Upper lobe of right lung (tissue), 1 donor: ENCODE measurements at regions not wholly inside any gene's neighbourhood (a gene's known extent, or its start where the extent isn't known, plus 50 kb on each side); places are given as distances from the start of the nearest gene placed in this dataset.

Experiments
- ATAC-seq: fragments of 200-7000 bp; cut with Tn5 transposase; one replicate; pipeline ENCODE4 v1.9.1; 2020; ENCODE audit warnings: mild to moderate bottlenecking, moderate library complexity
- DNase-seq: peaks from one replicate; pipeline ENCODE4 v3.0.0-alpha.2; 2020
- H3K27ac ChIP-seq: fragments of 200-600 bp; one replicate; pipeline ENCODE4 v1.8.0; 2022
- H3K27me3 ChIP-seq: fragments of 200-600 bp; one replicate; pipeline ENCODE4 v1.8.0; 2022; ENCODE audit warnings: mild to moderate bottlenecking
- H3K36me3 ChIP-seq: fragments of 200-600 bp; one replicate; pipeline ENCODE4 v1.8.0; 2022
- H3K4me1 ChIP-seq: fragments of 200-600 bp; one replicate; pipeline ENCODE4 v1.8.0; 2022
- H3K4me3 ChIP-seq: fragments of 200-600 bp; one replicate; pipeline ENCODE4 v1.8.0; 2022; ENCODE audit warnings: mild to moderate bottlenecking
- H3K9me3 ChIP-seq: fragments of 200-600 bp; one replicate; pipeline ENCODE4 v1.8.0; 2022
- intact Hi-C: fragments of 100-400 bp; cut with DNase I; formaldehyde crosslinking; loops from one replicate; pipeline ENCODE4 v1.11.0; 2022
- TF ChIP-seq, protein P1 (sequence below): fragments of 200-600 bp; IDR thresholded peaks from one replicate; pipeline ENCODE4 v1.8.0; 2022; ENCODE audit warnings: antibody characterized with exemption
- donor health status: DM: no; HTN: yes; CAD: no; lungs with severe emphysema.

DNA sequence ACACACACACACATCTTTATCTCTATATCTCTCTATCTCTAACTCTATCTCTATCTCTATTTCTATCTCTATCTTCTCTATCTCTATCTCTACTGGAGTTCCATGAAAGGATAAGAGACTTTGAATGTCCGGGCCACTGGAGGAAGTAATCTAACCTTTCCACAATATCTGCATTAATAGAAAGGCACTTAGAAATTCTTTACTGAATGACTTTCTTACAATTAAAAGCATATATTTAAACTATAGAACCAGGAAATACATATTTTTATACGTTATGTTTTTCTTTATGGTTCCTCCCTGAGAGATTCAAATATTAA is 234.9 kb downstream of the TRIB2 start:
- Histone ChIP-seq H3K27ac (no peak overlapping the region), H3K4me3 (no peak overlapping the region), H3K36me3 (no peaks in the 10 kb centered on the region), H3K4me1 (no peaks in the 10 kb centered on the region), H3K27me3 (no peaks in the 10 kb centered on the region), H3K9me3 (no peaks in the 10 kb centered on the region)
- TF ChIP-seq, protein P1, sequence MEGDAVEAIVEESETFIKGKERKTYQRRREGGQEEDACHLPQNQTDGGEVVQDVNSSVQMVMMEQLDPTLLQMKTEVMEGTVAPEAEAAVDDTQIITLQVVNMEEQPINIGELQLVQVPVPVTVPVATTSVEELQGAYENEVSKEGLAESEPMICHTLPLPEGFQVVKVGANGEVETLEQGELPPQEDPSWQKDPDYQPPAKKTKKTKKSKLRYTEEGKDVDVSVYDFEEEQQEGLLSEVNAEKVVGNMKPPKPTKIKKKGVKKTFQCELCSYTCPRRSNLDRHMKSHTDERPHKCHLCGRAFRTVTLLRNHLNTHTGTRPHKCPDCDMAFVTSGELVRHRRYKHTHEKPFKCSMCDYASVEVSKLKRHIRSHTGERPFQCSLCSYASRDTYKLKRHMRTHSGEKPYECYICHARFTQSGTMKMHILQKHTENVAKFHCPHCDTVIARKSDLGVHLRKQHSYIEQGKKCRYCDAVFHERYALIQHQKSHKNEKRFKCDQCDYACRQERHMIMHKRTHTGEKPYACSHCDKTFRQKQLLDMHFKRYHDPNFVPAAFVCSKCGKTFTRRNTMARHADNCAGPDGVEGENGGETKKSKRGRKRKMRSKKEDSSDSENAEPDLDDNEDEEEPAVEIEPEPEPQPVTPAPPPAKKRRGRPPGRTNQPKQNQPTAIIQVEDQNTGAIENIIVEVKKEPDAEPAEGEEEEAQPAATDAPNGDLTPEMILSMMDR: no peak
- ATAC-seq (no peak), DNase-seq (no peak)
- intact Hi-C loops: no loop called here

DNA sequence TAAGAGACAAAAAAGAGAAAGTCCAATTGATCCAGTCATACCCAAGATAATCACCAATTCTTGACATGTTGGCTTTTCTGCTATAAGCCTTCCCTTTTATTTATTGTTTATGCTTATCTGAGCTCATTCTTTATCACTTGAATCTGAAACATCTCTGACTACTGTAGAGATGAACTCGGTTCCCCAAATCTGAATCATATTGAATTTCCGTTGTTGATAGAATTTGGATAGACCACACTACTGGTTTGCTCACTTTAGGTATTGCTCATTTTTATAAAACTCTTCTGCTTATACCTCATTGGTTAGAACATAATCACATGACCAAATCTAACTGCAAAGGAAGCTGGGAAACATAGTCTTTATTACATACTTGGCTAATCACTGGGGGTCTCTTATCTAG is 236.9 kb downstream of the TRIB2 start:
- ATAC-seq: no peak
- no peaks in the 10 kb centered on the region for H3K36me3 ChIP-seq

DNA sequence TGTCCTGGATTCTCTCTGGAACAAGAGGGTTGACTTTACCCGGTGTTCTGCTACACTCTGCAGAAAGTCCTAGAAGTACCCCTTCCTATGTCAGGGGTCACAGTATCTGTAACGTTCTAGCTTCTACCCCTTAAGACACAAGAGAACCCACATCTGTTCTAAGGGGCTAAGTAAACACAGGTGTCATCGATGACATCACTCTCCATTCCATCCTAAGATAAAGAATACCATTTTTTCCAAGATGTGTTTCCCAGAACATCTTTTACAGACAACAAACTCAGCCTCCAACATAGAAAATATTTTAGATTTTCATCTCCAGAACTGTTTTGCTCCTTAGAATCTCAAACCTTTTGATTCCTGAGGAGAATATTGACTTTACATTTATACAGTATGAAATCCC is 239.1 kb downstream of the TRIB2 start:
- intact Hi-C loops: no loop called here
- no peak overlapping the region for H3K27ac ChIP-seq
- H3K27me3 ChIP-seq: no peaks in the 10 kb centered on the region
- no peaks in the 10 kb centered on the region for H3K9me3 ChIP-seq
- TF ChIP-seq, protein P1: no peak
- no peaks in the 10 kb centered on the region for H3K36me3 ChIP-seq
- DNase-seq (no peak), ATAC-seq (no peak)
- H3K4me1 ChIP-seq: no peaks in the 10 kb centered on the region
- no peak overlapping the region for H3K4me3 ChIP-seq

More for the DNA sequence above, 236.9 kb downstream of the TRIB2 start:
- H3K9me3 ChIP-seq: no peaks in the 10 kb centered on the region
- intact Hi-C loops: no loop called here
- H3K27me3 ChIP-seq: no peaks in the 10 kb centered on the region
- DNase-seq: no peak
- H3K4me3 ChIP-seq: no peak overlapping the region
- H3K4me1 ChIP-seq: no peaks in the 10 kb centered on the region
- TF ChIP-seq, protein P1: no peak
- no peak overlapping the region for H3K27ac ChIP-seq

DNA sequence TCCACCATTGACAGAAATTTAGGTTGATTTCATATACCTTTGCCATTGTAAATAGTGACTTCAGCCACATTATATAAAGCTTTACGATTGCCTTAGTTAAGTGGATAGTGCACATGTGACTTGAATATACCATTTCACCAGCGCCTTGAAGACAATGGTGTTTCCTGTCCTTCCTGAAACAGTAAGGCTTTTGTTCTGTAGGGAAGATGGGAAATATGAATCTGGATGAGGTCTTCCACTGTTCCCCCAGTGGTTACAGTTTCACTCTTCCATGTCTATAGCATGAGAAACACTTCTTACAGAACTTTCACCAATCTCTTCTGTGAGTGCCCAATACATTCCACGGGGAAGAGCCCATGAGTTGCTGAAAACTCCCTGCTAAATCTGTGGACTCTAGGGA is 240.5 kb downstream of the TRIB2 start:
- intact Hi-C loops: no loop called here
- Histone ChIP-seq H3K36me3 (no peaks in the 10 kb centered on the region), H3K27me3 (no peaks in the 10 kb centered on the region), H3K4me1 (no peaks in the 10 kb centered on the region), H3K9me3 (no peaks in the 10 kb centered on the region), H3K27ac (no peak overlapping the region), H3K4me3 (no peak overlapping the region)
- TF ChIP-seq, protein P1: no peak
- no peak for DNase-seq
- ATAC-seq: no peak

DNA sequence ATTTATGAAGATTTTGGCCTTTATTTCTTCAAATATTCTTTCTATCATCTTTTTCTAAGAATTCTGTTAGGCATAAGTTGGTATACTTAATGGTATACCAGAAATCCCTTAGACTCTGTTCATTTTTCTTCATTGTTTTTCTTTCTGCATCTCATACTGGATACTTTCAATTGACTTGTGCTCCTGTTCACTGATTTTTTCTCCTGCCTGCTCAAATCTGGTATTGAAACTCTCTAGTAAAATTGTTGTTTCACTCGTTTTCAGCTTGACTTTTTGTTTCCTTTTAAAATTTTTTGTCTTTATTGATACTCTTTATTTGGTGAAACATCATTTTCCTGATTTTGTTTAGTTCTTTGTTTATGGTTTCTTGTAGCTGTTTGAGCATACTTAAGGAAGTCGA is 243.2 kb downstream of the TRIB2 start:
- no peak overlapping the region for H3K4me3 ChIP-seq
- TF ChIP-seq, protein P1: no peak
- intact Hi-C loops: no loop called here
- ATAC-seq (no peak), DNase-seq (no peak)
- H3K4me1 ChIP-seq: no peaks in the 10 kb centered on the region
- no peaks in the 10 kb centered on the region for H3K36me3 ChIP-seq
- H3K27me3 ChIP-seq: no peaks in the 10 kb centered on the region
- H3K27ac ChIP-seq: no peak overlapping the region
- no peaks in the 10 kb centered on the region for H3K9me3 ChIP-seq

DNA sequence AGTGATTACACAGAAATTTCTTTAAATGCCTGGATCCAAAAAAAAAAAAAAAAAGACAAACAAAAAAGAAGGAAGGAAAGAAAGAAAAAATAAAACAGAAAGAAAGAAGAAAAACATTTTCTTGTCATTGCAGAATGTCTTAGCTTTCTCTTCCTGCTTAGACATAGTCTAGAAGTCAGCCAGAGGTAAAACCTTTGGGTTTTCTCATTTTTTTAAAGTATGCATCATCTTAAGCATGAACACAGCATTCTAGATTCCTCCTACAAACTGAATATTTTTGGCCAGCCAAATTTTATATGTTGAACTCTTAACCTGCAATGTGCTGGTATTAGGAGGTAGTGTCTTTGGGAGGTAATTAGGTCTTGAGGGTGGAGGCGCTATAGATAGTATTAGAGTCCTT is 243.9 kb downstream of the TRIB2 start:
- TF ChIP-seq, protein P1: no peak
- H3K27ac ChIP-seq: no peak overlapping the region
- no peaks in the 10 kb centered on the region for H3K4me1 ChIP-seq
- intact Hi-C loops: no loop called here
- no peaks in the 10 kb centered on the region for H3K27me3 ChIP-seq
- H3K4me3 ChIP-seq: no peak overlapping the region
- ATAC-seq: no peak
- DNase-seq: no peak
- H3K9me3 ChIP-seq: no peaks in the 10 kb centered on the region
- no peaks in the 10 kb centered on the region for H3K36me3 ChIP-seq
